ENCODE measurements at regions not wholly inside any gene's neighbourhood (a gene's known extent, or its start where the extent isn't known, plus 50 kb on each side); places are given as distances from the start of the nearest gene placed in this dataset.
"Not testable (repeated sequence)": the region's sequence is repeated elsewhere in the genome, so short reads cannot be mapped to it uniquely, and the experiment has no call there.

GRCh38 chr9:67142392-67143107, 150.2 kb upstream of the SPATA31A3 start:
- H2AFZ ChIP-seq (ENCODE audit: low read depth, low read length); H3K27ac ChIP-seq (ENCODE audit: low read length): not testable (repeated sequence)

DNA sequence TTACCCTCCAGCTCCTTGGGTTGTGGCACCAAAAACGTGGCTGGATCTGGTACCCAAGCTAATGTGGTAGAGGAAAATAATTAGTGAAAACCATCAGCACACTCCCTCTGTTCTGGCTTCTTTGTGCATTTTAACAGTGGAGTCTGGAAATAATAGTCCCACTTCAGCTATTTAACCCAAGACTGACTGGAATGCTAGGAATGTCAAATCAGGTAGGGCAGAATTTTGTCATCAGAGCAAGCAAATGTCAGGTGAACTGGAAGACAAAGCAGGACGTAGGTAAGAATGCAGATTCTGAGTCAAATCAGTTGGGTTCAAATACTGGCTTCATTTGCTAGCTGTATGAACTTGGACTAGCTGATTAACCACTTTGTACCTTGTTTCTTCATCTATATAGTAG, 144.0 kb upstream of the SPATA31A3 start:
- not testable (repeated sequence) for H3K4me2 ChIP-seq (ENCODE audit: insufficient read depth, low read length); DNase-seq; H3K9me3 ChIP-seq (ENCODE audit: insufficient read depth, low read length, severe bottlenecking); H3K36me3 ChIP-seq (ENCODE audit: insufficient read depth, low read length); H3K27me3 ChIP-seq (ENCODE audit: insufficient read depth, low read length, poor library complexity); H3K4me3 ChIP-seq (ENCODE audit: low read depth in 1 of 2, low read length in 2 of 2); H3K79me2 ChIP-seq (ENCODE audit: insufficient read depth, low read length); H3K27ac ChIP-seq (ENCODE audit: low read length); H3K4me1 ChIP-seq (ENCODE audit: insufficient read depth, low read length); H4K20me1 ChIP-seq (ENCODE audit: insufficient read depth, low read length); ATAC-seq (ENCODE audit: insufficient read depth, low read depth); H3K9ac ChIP-seq (ENCODE audit: low read depth, low read length); H2AFZ ChIP-seq (ENCODE audit: low read depth, low read length)

More at GRCh38 chr9:67142392-67143107, 150.2 kb upstream of the SPATA31A3 start:
- not testable (repeated sequence) for H3K4me3 ChIP-seq (ENCODE audit: low read depth in 1 of 2, low read length in 2 of 2); ATAC-seq (ENCODE audit: insufficient read depth, low read depth); H3K4me2 ChIP-seq (ENCODE audit: insufficient read depth, low read length); H3K9ac ChIP-seq (ENCODE audit: low read depth, low read length); H3K79me2 ChIP-seq (ENCODE audit: insufficient read depth, low read length); H4K20me1 ChIP-seq (ENCODE audit: insufficient read depth, low read length); H3K27me3 ChIP-seq (ENCODE audit: insufficient read depth, low read length, poor library complexity); H3K4me1 ChIP-seq (ENCODE audit: insufficient read depth, low read length); H3K9me3 ChIP-seq (ENCODE audit: insufficient read depth, low read length, severe bottlenecking); H3K36me3 ChIP-seq (ENCODE audit: insufficient read depth, low read length); DNase-seq

- not testable (repeated sequence) for H4K20me1 ChIP-seq (ENCODE audit: insufficient read depth, low read length); ATAC-seq (ENCODE audit: insufficient read depth, low read depth)
Measured at GRCh38 chr9:67133124-67133523, 140.8 kb upstream of the SPATA31A3 start.

DNA sequence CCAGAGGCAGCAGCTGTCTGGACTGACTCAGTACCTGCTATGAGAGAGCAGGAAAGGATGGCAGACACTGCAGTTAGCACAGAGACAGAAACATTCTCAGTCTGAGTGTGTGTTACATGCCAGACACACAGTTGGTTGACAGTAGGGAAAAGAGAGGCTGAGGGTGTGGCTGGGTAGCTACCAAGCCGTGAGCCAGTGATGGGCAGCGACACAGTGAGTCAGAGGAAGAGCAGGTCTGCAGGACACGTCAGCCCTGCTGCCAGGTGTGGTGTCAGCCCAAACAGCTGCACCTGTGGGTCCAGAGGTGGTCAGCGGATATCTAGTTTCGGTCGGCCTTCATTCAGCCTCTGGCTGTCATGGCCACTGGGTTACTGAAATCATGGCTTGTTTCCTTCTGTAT, 124.4 kb upstream of the SPATA31A3 start:
- H3K4me1 ChIP-seq (ENCODE audit: insufficient read depth, low read length); H3K4me3 ChIP-seq (ENCODE audit: low read depth in 1 of 2, low read length in 2 of 2); H3K27ac ChIP-seq (ENCODE audit: low read length); H4K20me1 ChIP-seq (ENCODE audit: insufficient read depth, low read length); H2AFZ ChIP-seq (ENCODE audit: low read depth, low read length); H3K9ac ChIP-seq (ENCODE audit: low read depth, low read length); H3K36me3 ChIP-seq (ENCODE audit: insufficient read depth, low read length); ATAC-seq (ENCODE audit: insufficient read depth, low read depth); DNase-seq; H3K79me2 ChIP-seq (ENCODE audit: insufficient read depth, low read length); H3K9me3 ChIP-seq (ENCODE audit: insufficient read depth, low read length, severe bottlenecking); H3K4me2 ChIP-seq (ENCODE audit: insufficient read depth, low read length); H3K27me3 ChIP-seq (ENCODE audit: insufficient read depth, low read length, poor library complexity): not testable (repeated sequence)

More at GRCh38 chr9:67133124-67133523, 140.8 kb upstream of the SPATA31A3 start:
- H3K27me3 ChIP-seq (ENCODE audit: insufficient read depth, low read length, poor library complexity); H3K9me3 ChIP-seq (ENCODE audit: insufficient read depth, low read length, severe bottlenecking); H2AFZ ChIP-seq (ENCODE audit: low read depth, low read length); H3K36me3 ChIP-seq (ENCODE audit: insufficient read depth, low read length); H3K79me2 ChIP-seq (ENCODE audit: insufficient read depth, low read length); H3K4me2 ChIP-seq (ENCODE audit: insufficient read depth, low read length); H3K4me3 ChIP-seq (ENCODE audit: low read depth in 1 of 2, low read length in 2 of 2); H3K9ac ChIP-seq (ENCODE audit: low read depth, low read length); DNase-seq; H3K27ac ChIP-seq (ENCODE audit: low read length); H3K4me1 ChIP-seq (ENCODE audit: insufficient read depth, low read length): not testable (repeated sequence)

GRCh38 chr9:67112148-67112547, 119.8 kb upstream of the SPATA31A3 start:
- H2AFZ ChIP-seq (ENCODE audit: low read depth, low read length); DNase-seq; H3K27ac ChIP-seq (ENCODE audit: low read length); H3K4me3 ChIP-seq (ENCODE audit: low read depth in 1 of 2, low read length in 2 of 2); ATAC-seq (ENCODE audit: insufficient read depth, low read depth); H3K4me2 ChIP-seq (ENCODE audit: insufficient read depth, low read length); H3K9ac ChIP-seq (ENCODE audit: low read depth, low read length); H3K79me2 ChIP-seq (ENCODE audit: insufficient read depth, low read length); H4K20me1 ChIP-seq (ENCODE audit: insufficient read depth, low read length); H3K4me1 ChIP-seq (ENCODE audit: insufficient read depth, low read length); H3K9me3 ChIP-seq (ENCODE audit: insufficient read depth, low read length, severe bottlenecking); H3K27me3 ChIP-seq (ENCODE audit: insufficient read depth, low read length, poor library complexity); H3K36me3 ChIP-seq (ENCODE audit: insufficient read depth, low read length): not testable (repeated sequence)

GRCh38 chr9:67111733-67112132, 119.4 kb upstream of the SPATA31A3 start:
- not testable (repeated sequence) for ATAC-seq (ENCODE audit: insufficient read depth, low read depth); H2AFZ ChIP-seq (ENCODE audit: low read depth, low read length); H3K27me3 ChIP-seq (ENCODE audit: insufficient read depth, low read length, poor library complexity); H3K36me3 ChIP-seq (ENCODE audit: insufficient read depth, low read length); H3K27ac ChIP-seq (ENCODE audit: low read length); H3K4me2 ChIP-seq (ENCODE audit: insufficient read depth, low read length); H4K20me1 ChIP-seq (ENCODE audit: insufficient read depth, low read length); H3K79me2 ChIP-seq (ENCODE audit: insufficient read depth, low read length); DNase-seq; H3K9me3 ChIP-seq (ENCODE audit: insufficient read depth, low read length, severe bottlenecking); H3K9ac ChIP-seq (ENCODE audit: low read depth, low read length); H3K4me3 ChIP-seq (ENCODE audit: low read depth in 1 of 2, low read length in 2 of 2); H3K4me1 ChIP-seq (ENCODE audit: insufficient read depth, low read length)

- not testable (repeated sequence) for H3K79me2 ChIP-seq (ENCODE audit: insufficient read depth, low read length); DNase-seq
Measured at GRCh38 chr9:67109859-67110258, 117.5 kb upstream of the SPATA31A3 start.

GRCh38 chr9:67106659-67107058, 114.3 kb upstream of the SPATA31A3 start:
- not testable (repeated sequence) for H3K27me3 ChIP-seq (ENCODE audit: insufficient read depth, low read length, poor library complexity); ATAC-seq (ENCODE audit: insufficient read depth, low read depth); H3K36me3 ChIP-seq (ENCODE audit: insufficient read depth, low read length)

More at GRCh38 chr9:67109859-67110258, 117.5 kb upstream of the SPATA31A3 start:
- H4K20me1 ChIP-seq (ENCODE audit: insufficient read depth, low read length); H3K4me2 ChIP-seq (ENCODE audit: insufficient read depth, low read length); H3K9me3 ChIP-seq (ENCODE audit: insufficient read depth, low read length, severe bottlenecking); H3K4me1 ChIP-seq (ENCODE audit: insufficient read depth, low read length); H2AFZ ChIP-seq (ENCODE audit: low read depth, low read length); H3K36me3 ChIP-seq (ENCODE audit: insufficient read depth, low read length); H3K27me3 ChIP-seq (ENCODE audit: insufficient read depth, low read length, poor library complexity); H3K27ac ChIP-seq (ENCODE audit: low read length); ATAC-seq (ENCODE audit: insufficient read depth, low read depth); H3K4me3 ChIP-seq (ENCODE audit: low read depth in 1 of 2, low read length in 2 of 2); H3K9ac ChIP-seq (ENCODE audit: low read depth, low read length): not testable (repeated sequence)

More at GRCh38 chr9:67106659-67107058, 114.3 kb upstream of the SPATA31A3 start:
- H2AFZ ChIP-seq (ENCODE audit: low read depth, low read length); H3K27ac ChIP-seq (ENCODE audit: low read length); H3K4me1 ChIP-seq (ENCODE audit: insufficient read depth, low read length); H3K79me2 ChIP-seq (ENCODE audit: insufficient read depth, low read length); H4K20me1 ChIP-seq (ENCODE audit: insufficient read depth, low read length); DNase-seq; H3K4me2 ChIP-seq (ENCODE audit: insufficient read depth, low read length); H3K9me3 ChIP-seq (ENCODE audit: insufficient read depth, low read length, severe bottlenecking); H3K9ac ChIP-seq (ENCODE audit: low read depth, low read length); H3K4me3 ChIP-seq (ENCODE audit: low read depth in 1 of 2, low read length in 2 of 2): not testable (repeated sequence)

All from DND-41 (cell line).